Left lung (tissue), 4 donors: ENCODE measurements at regions not wholly inside any gene's neighbourhood (a gene's known extent, or its start where the extent isn't known, plus 50 kb on each side); places are given as distances from the start of the nearest gene placed in this dataset.

ENCODE experiments used
- ATAC-seq: fragments of 200-7000 bp; cut with Tn5 transposase; one replicate; pipeline ENCODE4 v1.9.1; 2020; ENCODE audit warnings: moderate library complexity
- DNase-seq, 4 donors: peaks; one replicate each; pipeline ENCODE4 v3.0.0-alpha.2; 2013 to 2020
- H3K27ac ChIP-seq, 2 donors: fragments of 200-600 bp; sonication (generic) in 1 of 2; one replicate each; pipeline versions ENCODE4 v1.5.0 to v1.8.0; 2020 to 2021
- H3K27me3 ChIP-seq, 2 donors: fragments of 200-600 bp; sonication (generic) in 1 of 2; one replicate each; pipeline versions ENCODE4 v1.5.0 to v1.8.0; 2020 to 2021
- H3K36me3 ChIP-seq, 2 donors: fragments of 200-600 bp; sonication (generic) in 1 of 2; one replicate each; pipeline versions ENCODE4 v1.5.0 to v1.8.0; 2020 to 2021
- H3K4me1 ChIP-seq, 2 donors: fragments of 200-600 bp; one replicate each; pipeline ENCODE4 v1.8.0; 2021
- H3K4me3 ChIP-seq, 2 donors: fragments of 200-600 bp; sonication (generic) in 1 of 2; one replicate each; pipeline versions ENCODE4 v1.5.0 to v1.8.0; 2020 to 2021; ENCODE audit warnings: mild to moderate bottlenecking in 1 of 2
- H3K9me3 ChIP-seq, 2 donors: fragments of 200-600 bp; sonication (generic) in 1 of 2; one replicate each; pipeline versions ENCODE4 v1.5.0 to v1.8.0; 2020 to 2021
- CTCF ChIP-seq, 2 donors: fragments of 200-600 bp; sonication (generic) in 1 of 2; IDR thresholded peaks; one replicate each; pipeline versions ENCODE4 v1.5.0 to v1.8.0; 2021; ENCODE audit warnings: antibody characterized with exemption in 2 of 2
- intact Hi-C, 2 donors: fragments of 100-400 bp; cut with DNase I; formaldehyde crosslinking; loops; one replicate each; pipeline versions ENCODE4 v1.11.2 to v1.14.2; 2022
- donor health status: DM: no; HTN: yes; CAD: no.
- donor health status: DM: no; HTN: no; CAD: no.

GRCh38 chr2:58871469-58872142 is 630.5 kb upstream of the FANCL start:
- DNase-seq (no peak), ATAC-seq (no peak)
- Histone ChIP-seq H3K4me1 (no peaks in the 10 kb centered on the region), H3K27ac (no peak overlapping the region), H3K4me3 (no peak overlapping the region), H3K9me3 (no peaks in the 10 kb centered on the region), H3K27me3 (no peaks in the 10 kb centered on the region), H3K36me3 (no peaks in the 10 kb centered on the region)
- intact Hi-C loops = no loop called here
- TF ChIP-seq CTCF (IDR thresholded peaks at IDR 0.05) = no peak

GRCh38 chr2:58870704-58871103 is 629.6 kb upstream of the FANCL start:
- no peaks in the 10 kb centered on the region for H3K27me3 ChIP-seq
- no peaks in the 10 kb centered on the region for H3K9me3 ChIP-seq
- H3K4me3 ChIP-seq = no peak overlapping the region
- DNase-seq = no peak
- intact Hi-C loops = no loop called here
- H3K36me3 ChIP-seq = no peaks in the 10 kb centered on the region
- no peaks in the 10 kb centered on the region for H3K4me1 ChIP-seq
- H3K27ac ChIP-seq = no peak overlapping the region
- TF ChIP-seq CTCF (IDR thresholded peaks at IDR 0.05) = no peak
- no peak for ATAC-seq

- Histone ChIP-seq H3K9me3 (no peaks in the 10 kb centered on the region), H3K4me1 (no peaks in the 10 kb centered on the region), H3K27me3 (no peaks in the 10 kb centered on the region), H3K4me3 (no peak overlapping the region), H3K27ac (no peak overlapping the region), H3K36me3 (no peaks in the 10 kb centered on the region)
- intact Hi-C loops = no loop called here
- TF ChIP-seq CTCF (IDR thresholded peaks at IDR 0.05) = no peak
- ATAC-seq = no peak
- DNase-seq = no peak
Observed at GRCh38 chr2:58866946-58867345, 625.8 kb upstream of the FANCL start.

- H3K9me3 ChIP-seq = no peaks in the 10 kb centered on the region
- intact Hi-C loops = no loop called here
- no peaks in the 10 kb centered on the region for H3K27me3 ChIP-seq
- no peak overlapping the region for H3K27ac ChIP-seq
- ATAC-seq = no peak
- DNase-seq = no peak
- H3K4me3 ChIP-seq = no peak overlapping the region
- TF ChIP-seq CTCF (IDR thresholded peaks at IDR 0.05) = no peak
- no peaks in the 10 kb centered on the region for H3K4me1 ChIP-seq
- no peaks in the 10 kb centered on the region for H3K36me3 ChIP-seq
Observed at GRCh38 chr2:58866527-58866926, 625.4 kb upstream of the FANCL start.

GRCh38 chr2:58866040-58866439 is 624.9 kb upstream of the FANCL start:
- Histone ChIP-seq H3K4me1 (no peaks in the 10 kb centered on the region), H3K9me3 (no peaks in the 10 kb centered on the region), H3K27ac (no peak overlapping the region), H3K27me3 (no peaks in the 10 kb centered on the region), H3K4me3 (no peak overlapping the region), H3K36me3 (no peaks in the 10 kb centered on the region)
- DNase-seq (no peak), ATAC-seq (no peak)
- TF ChIP-seq CTCF (IDR thresholded peaks at IDR 0.05) = no peak
- intact Hi-C loops = no loop called here
